ENCODE measurements at regions not wholly inside any gene's neighbourhood (a gene's known extent, or its start where the extent isn't known, plus 50 kb on each side); places are given as distances from the start of the nearest gene placed in this dataset.

- Histone ChIP-seq H2AK5ac (ENCODE audit: low read length) (no peak overlapping the region), H4K8ac (ENCODE audit: low read depth, low read length) (no peak overlapping the region), H2BK15ac (replicated peaks; ENCODE audit: low read depth) (no peak overlapping the region), H3K36me3 (ENCODE audit: control insufficient read depth, insufficient read depth, low read length) (no peaks in the 10 kb centered on the region), H3K79me1 (ENCODE audit: low read length) (no peaks in the 10 kb centered on the region), H3K18ac (ENCODE audit: low read length) (no peak overlapping the region), H3K79me2 (ENCODE audit: control insufficient read depth, insufficient read depth, low read length) (no peaks in the 10 kb centered on the region), H3K4me2 (ENCODE audit: low read length) (no peak overlapping the region), H3K4me1 (ENCODE audit: control insufficient read depth, low read depth, low read length) (no peaks in the 10 kb centered on the region), H3K23ac (ENCODE audit: low read length) (no peak overlapping the region), H3K27ac (ENCODE audit: low read depth, low read length) (no peak overlapping the region), H3K9ac (ENCODE audit: low read length) (no peak overlapping the region), H2BK120ac (ENCODE audit: low read depth, low read length) (no peak overlapping the region), H3K27me3 (ENCODE audit: insufficient read depth, low read length, poor library complexity) (no peaks in the 10 kb centered on the region), H3K4me3 (ENCODE audit: low read length) (no peak overlapping the region), H3K56ac (ENCODE audit: low read length) (no peak overlapping the region), H3K4ac (ENCODE audit: low read depth, low read length) (no peak overlapping the region), H4K5ac (ENCODE audit: low read length) (no peak overlapping the region), H2BK5ac (ENCODE audit: low read length) (no peak overlapping the region)
- DNase-seq = no peak
- no CpG with 5 or more reads among the region's 1 CpG for WGBS (ENCODE audit: extremely low coverage, insufficient coverage, low lambda C conversion rate)
Measured at GRCh38 chr1:14003552-14003951, 303.6 kb downstream of the PRDM2 start.

- H4K5ac ChIP-seq (ENCODE audit: low read length) = no peak overlapping the region
- H3K4me2 ChIP-seq (ENCODE audit: low read length) = no peak overlapping the region
- WGBS (ENCODE audit: extremely low coverage, insufficient coverage, low lambda C conversion rate) = no CpG with 5 or more reads among the region's 3 CpGs
- H2BK15ac ChIP-seq (replicated peaks; ENCODE audit: low read depth) = no peak overlapping the region
- DNase-seq = no peak
- H3K27ac ChIP-seq (ENCODE audit: low read depth, low read length) = no peak overlapping the region
- H3K9ac ChIP-seq (ENCODE audit: low read length) = no peak overlapping the region
- H3K27me3 ChIP-seq (ENCODE audit: insufficient read depth, low read length, poor library complexity) = no peaks in the 10 kb centered on the region
- no peak overlapping the region for H3K4me3 ChIP-seq (ENCODE audit: low read length)
- H2AK5ac ChIP-seq (ENCODE audit: low read length) = no peak overlapping the region
- no peak overlapping the region for H3K18ac ChIP-seq (ENCODE audit: low read length)
- no peaks in the 10 kb centered on the region for H3K79me2 ChIP-seq (ENCODE audit: control insufficient read depth, insufficient read depth, low read length)
- no peak overlapping the region for H2BK120ac ChIP-seq (ENCODE audit: low read depth, low read length)
- H3K23ac ChIP-seq (ENCODE audit: low read length) = no peak overlapping the region
- no peaks in the 10 kb centered on the region for H3K4me1 ChIP-seq (ENCODE audit: control insufficient read depth, low read depth, low read length)
- H3K4ac ChIP-seq (ENCODE audit: low read depth, low read length) = no peak overlapping the region
- no peak overlapping the region for H3K56ac ChIP-seq (ENCODE audit: low read length)
- H3K36me3 ChIP-seq (ENCODE audit: control insufficient read depth, insufficient read depth, low read length) = no peaks in the 10 kb centered on the region
- no peak overlapping the region for H2BK5ac ChIP-seq (ENCODE audit: low read length)
- H3K79me1 ChIP-seq (ENCODE audit: low read length) = no peaks in the 10 kb centered on the region
- no peak overlapping the region for H4K8ac ChIP-seq (ENCODE audit: low read depth, low read length)
Measured at GRCh38 chr1:14009582-14009981, 309.6 kb downstream of the PRDM2 start.

GRCh38 chr1:14010476-14010875 lies 310.5 kb downstream of the PRDM2 start:
- Histone ChIP-seq H3K56ac (ENCODE audit: low read length) (no peak overlapping the region), H2BK120ac (ENCODE audit: low read depth, low read length) (no peak overlapping the region), H3K18ac (ENCODE audit: low read length) (no peak overlapping the region), H2AK5ac (ENCODE audit: low read length) (no peak overlapping the region), H2BK15ac (replicated peaks; ENCODE audit: low read depth) (no peak overlapping the region), H3K27me3 (ENCODE audit: insufficient read depth, low read length, poor library complexity) (no peaks in the 10 kb centered on the region), H3K23ac (ENCODE audit: low read length) (no peak overlapping the region), H3K36me3 (ENCODE audit: control insufficient read depth, insufficient read depth, low read length) (no peaks in the 10 kb centered on the region), H3K4ac (ENCODE audit: low read depth, low read length) (no peak overlapping the region), H3K79me2 (ENCODE audit: control insufficient read depth, insufficient read depth, low read length) (no peaks in the 10 kb centered on the region), H4K5ac (ENCODE audit: low read length) (no peak overlapping the region), H3K27ac (ENCODE audit: low read depth, low read length) (no peak overlapping the region), H3K4me3 (ENCODE audit: low read length) (no peak overlapping the region), H3K4me2 (ENCODE audit: low read length) (no peak overlapping the region), H3K9ac (ENCODE audit: low read length) (no peak overlapping the region), H3K4me1 (ENCODE audit: control insufficient read depth, low read depth, low read length) (no peaks in the 10 kb centered on the region), H2BK5ac (ENCODE audit: low read length) (no peak overlapping the region), H4K8ac (ENCODE audit: low read depth, low read length) (no peak overlapping the region), H3K79me1 (ENCODE audit: low read length) (no peaks in the 10 kb centered on the region)
- no peak for DNase-seq

- H3K27me3 ChIP-seq (ENCODE audit: insufficient read depth, low read length, poor library complexity) = no peaks in the 10 kb centered on the region
- no peak overlapping the region for H3K27ac ChIP-seq (ENCODE audit: low read depth, low read length)
- H3K36me3 ChIP-seq (ENCODE audit: control insufficient read depth, insufficient read depth, low read length) = no peaks in the 10 kb centered on the region
- no peaks in the 10 kb centered on the region for H3K79me2 ChIP-seq (ENCODE audit: control insufficient read depth, insufficient read depth, low read length)
- no CpG with 5 or more reads among the region's 9 CpGs for WGBS (ENCODE audit: extremely low coverage, insufficient coverage, low lambda C conversion rate)
- no peak overlapping the region for H4K5ac ChIP-seq (ENCODE audit: low read length)
- no peak overlapping the region for H3K23ac ChIP-seq (ENCODE audit: low read length)
- no peak overlapping the region for H3K4ac ChIP-seq (ENCODE audit: low read depth, low read length)
- H2BK15ac ChIP-seq (replicated peaks; ENCODE audit: low read depth) = no peak overlapping the region
- no peak overlapping the region for H3K4me2 ChIP-seq (ENCODE audit: low read length)
- no peaks in the 10 kb centered on the region for H3K4me1 ChIP-seq (ENCODE audit: control insufficient read depth, low read depth, low read length)
- DNase-seq = no peak
- H3K79me1 ChIP-seq (ENCODE audit: low read length) = no peaks in the 10 kb centered on the region
- H4K8ac ChIP-seq (ENCODE audit: low read depth, low read length) = no peak overlapping the region
- H3K56ac ChIP-seq (ENCODE audit: low read length) = no peak overlapping the region
- no peak overlapping the region for H3K4me3 ChIP-seq (ENCODE audit: low read length)
- no peak overlapping the region for H3K18ac ChIP-seq (ENCODE audit: low read length)
- no peak overlapping the region for H2AK5ac ChIP-seq (ENCODE audit: low read length)
- no peak overlapping the region for H2BK5ac ChIP-seq (ENCODE audit: low read length)
- no peak overlapping the region for H3K9ac ChIP-seq (ENCODE audit: low read length)
- no peak overlapping the region for H2BK120ac ChIP-seq (ENCODE audit: low read depth, low read length)
Measured at GRCh38 chr1:14011132-14011531, 311.1 kb downstream of the PRDM2 start.

- DNase-seq = no peak
- Histone ChIP-seq H3K56ac (ENCODE audit: low read length) (no peak overlapping the region), H4K8ac (ENCODE audit: low read depth, low read length) (no peak overlapping the region), H3K4ac (ENCODE audit: low read depth, low read length) (no peak overlapping the region), H3K18ac (ENCODE audit: low read length) (no peak overlapping the region), H3K27ac (ENCODE audit: low read depth, low read length) (no peak overlapping the region), H3K4me2 (ENCODE audit: low read length) (no peak overlapping the region), H3K9ac (ENCODE audit: low read length) (no peak overlapping the region), H4K5ac (ENCODE audit: low read length) (no peak overlapping the region), H2BK15ac (replicated peaks; ENCODE audit: low read depth) (no peak overlapping the region), H3K4me3 (ENCODE audit: low read length) (no peak overlapping the region), H3K79me1 (ENCODE audit: low read length) (no peaks in the 10 kb centered on the region), H3K23ac (ENCODE audit: low read length) (no peak overlapping the region), H2AK5ac (ENCODE audit: low read length) (no peak overlapping the region), H3K4me1 (ENCODE audit: control insufficient read depth, low read depth, low read length) (no peaks in the 10 kb centered on the region), H2BK120ac (ENCODE audit: low read depth, low read length) (no peak overlapping the region), H3K79me2 (ENCODE audit: control insufficient read depth, insufficient read depth, low read length) (no peaks in the 10 kb centered on the region), H2BK5ac (ENCODE audit: low read length) (no peak overlapping the region), H3K36me3 (ENCODE audit: control insufficient read depth, insufficient read depth, low read length) (no peaks in the 10 kb centered on the region), H3K27me3 (ENCODE audit: insufficient read depth, low read length, poor library complexity) (no peaks in the 10 kb centered on the region)
Measured at GRCh38 chr1:14011888-14012287, 311.9 kb downstream of the PRDM2 start.

GRCh38 chr1:14014929-14015328 lies 314.9 kb downstream of the PRDM2 start:
- Histone ChIP-seq H3K27me3 (ENCODE audit: insufficient read depth, low read length, poor library complexity) (no peaks in the 10 kb centered on the region), H2BK15ac (replicated peaks; ENCODE audit: low read depth) (no peak overlapping the region), H3K79me2 (ENCODE audit: control insufficient read depth, insufficient read depth, low read length) (no peaks in the 10 kb centered on the region), H3K27ac (ENCODE audit: low read depth, low read length) (no peak overlapping the region), H2AK5ac (ENCODE audit: low read length) (no peak overlapping the region), H3K9ac (ENCODE audit: low read length) (no peak overlapping the region), H2BK120ac (ENCODE audit: low read depth, low read length) (no peak overlapping the region), H3K18ac (ENCODE audit: low read length) (no peak overlapping the region), H3K4me2 (ENCODE audit: low read length) (no peak overlapping the region), H3K36me3 (ENCODE audit: control insufficient read depth, insufficient read depth, low read length) (no peaks in the 10 kb centered on the region), H3K4ac (ENCODE audit: low read depth, low read length) (no peak overlapping the region), H2BK5ac (ENCODE audit: low read length) (no peak overlapping the region), H4K5ac (ENCODE audit: low read length) (no peak overlapping the region), H4K8ac (ENCODE audit: low read depth, low read length) (no peak overlapping the region), H3K23ac (ENCODE audit: low read length) (no peak overlapping the region), H3K4me1 (ENCODE audit: control insufficient read depth, low read depth, low read length) (no peaks in the 10 kb centered on the region), H3K56ac (ENCODE audit: low read length) (no peak overlapping the region), H3K4me3 (ENCODE audit: low read length) (no peak overlapping the region), H3K79me1 (ENCODE audit: low read length) (no peaks in the 10 kb centered on the region)
- no peak for DNase-seq
- no CpG with 5 or more reads among the region's 3 CpGs for WGBS (ENCODE audit: extremely low coverage, insufficient coverage, low lambda C conversion rate)
